ENCODE measurements at regions not wholly inside any gene's neighbourhood (a gene's known extent, or its start where the extent isn't known, plus 50 kb on each side); places are given as distances from the start of the nearest gene placed in this dataset.

GRCh38 chr22:22036588-22036987 is 54.0 kb upstream of the TOP3B start:
- Histone ChIP-seq H3K9me3 (no peaks in the 10 kb centered on the region), H3K36me3 (no peaks in the 10 kb centered on the region), H3K27ac (no peak overlapping the region), H3K4me3 (no peak overlapping the region), H3K27me3 (no peaks in the 10 kb centered on the region), H3K4me1 (no peaks in the 10 kb centered on the region)
- intact Hi-C loops (cut with DNase I) = no loop called here
- TF ChIP-seq EP300 (IDR thresholded peaks at IDR 0.05) (no peak), CTCF (IDR thresholded peaks at IDR 0.05) (no peak), POLR2A (IDR thresholded peaks at IDR 0.05) (no peak), POLR2AphosphoS5 (IDR thresholded peaks at IDR 0.05) (no peak)
- 95 to 96% methylated on average over 3 of the region's 3 CpGs for WGBS, 2 donors
- no peak for DNase-seq

GRCh38 chr22:22035771-22036314 is 53.3 kb upstream of the TOP3B start:
- no peak for TF ChIP-seq EP300 (IDR thresholded peaks at IDR 0.05)
- no peak for TF ChIP-seq CTCF (IDR thresholded peaks at IDR 0.05)
- no peak for TF ChIP-seq POLR2AphosphoS5 (IDR thresholded peaks at IDR 0.05)
- no peak for TF ChIP-seq POLR2A (IDR thresholded peaks at IDR 0.05)
- Histone ChIP-seq H3K4me3 (no peak overlapping the region), H3K4me1 (no peaks in the 10 kb centered on the region), H3K27ac (no peak overlapping the region), H3K36me3 (no peaks in the 10 kb centered on the region), H3K9me3 (no peaks in the 10 kb centered on the region), H3K27me3 (no peaks in the 10 kb centered on the region)
- WGBS, 2 donors = 86% methylated on average over 4 of the region's 4 CpGs
- intact Hi-C loops (cut with DNase I) = no loop called here
- no peak for DNase-seq

- no peaks in the 10 kb centered on the region for H3K36me3 ChIP-seq
- intact Hi-C loops (cut with DNase I) = no loop called here
- no peaks in the 10 kb centered on the region for H3K9me3 ChIP-seq
- no peaks in the 10 kb centered on the region for H3K4me1 ChIP-seq
- no peak overlapping the region for H3K4me3 ChIP-seq
- no peak for TF ChIP-seq POLR2A (IDR thresholded peaks at IDR 0.05)
- TF ChIP-seq POLR2AphosphoS5 (IDR thresholded peaks at IDR 0.05) = no peak
- TF ChIP-seq CTCF (IDR thresholded peaks at IDR 0.05) = no peak
- no peak for TF ChIP-seq EP300 (IDR thresholded peaks at IDR 0.05)
- H3K27ac ChIP-seq = no peak overlapping the region
- H3K27me3 ChIP-seq = no peaks in the 10 kb centered on the region
- no peak for DNase-seq
These were observed 52.6 kb upstream of the TOP3B start for GRCh38 chr22:22035203-22035602.

GRCh38 chr22:22034469-22035132 is 52.0 kb upstream of the TOP3B start:
- TF ChIP-seq POLR2A (IDR thresholded peaks at IDR 0.05) (no peak), CTCF (IDR thresholded peaks at IDR 0.05) (no peak), POLR2AphosphoS5 (IDR thresholded peaks at IDR 0.05) (no peak), EP300 (IDR thresholded peaks at IDR 0.05) (no peak)
- Histone ChIP-seq H3K27ac (no peak overlapping the region), H3K9me3 (no peaks in the 10 kb centered on the region), H3K4me3 (no peak overlapping the region), H3K27me3 (no peaks in the 10 kb centered on the region), H3K4me1 (no peaks in the 10 kb centered on the region), H3K36me3 (no peaks in the 10 kb centered on the region)
- DNase-seq = no peak
- intact Hi-C loops (cut with DNase I) = no loop called here
- WGBS, 2 donors = 72 to 82% methylated on average over 3 of the region's 3 CpGs

Measured in sigmoid colon (tissue), 6 donors.